ENCODE measurements at regions not wholly inside any gene's neighbourhood (a gene's known extent, or its start where the extent isn't known, plus 50 kb on each side); places are given as distances from the start of the nearest gene placed in this dataset.

GRCh38 chr12:91892081-91892855 lies 253.4 kb downstream of the BTG1 start:
- no peak for TF ChIP-seq CTCF (IDR thresholded peaks at IDR 0.05; ENCODE audit: low read length)
- TF ChIP-seq EZH2 (IDR thresholded peaks at IDR 0.05; ENCODE audit: borderline replicate concordance, low read length) = no peak
